Naive thymus-derived CD4-positive, alpha-beta T cell (primary cell): ENCODE measurements at regions not wholly inside any gene's neighbourhood (a gene's known extent, or its start where the extent isn't known, plus 50 kb on each side); places are given as distances from the start of the nearest gene placed in this dataset.
"Not testable (repeated sequence)": the region's sequence is repeated elsewhere in the genome, so short reads cannot be mapped to it uniquely, and the experiment has no call there.

ENCODE experiments used
- ATAC-seq: fragments of 150-1000 bp; cut with Tn5 transposase; 2 replicates; pipeline ENCODE4 v1.10.0; 2021; ENCODE audit warnings: mild to moderate bottlenecking, moderate library complexity
- CTCF ChIA-PET: fragments of 350-600 bp; sonication (Branson Sonifier 250); formaldehyde crosslinking; loops from one replicate; lab custom pipeline; 2021; ENCODE audit warnings: antibody characterized with exemption; lab: Charles Lee
- POLR2A ChIA-PET: fragments of 350-600 bp; sonication (Branson Sonifier 250); formaldehyde crosslinking; loops from one replicate; lab custom pipeline; 2021; ENCODE audit warnings: antibody characterized with exemption, inconsistent platforms; lab: Charles Lee
- DNase-seq, 9 donors: peaks; one replicate each; pipeline versions ENCODE4 v3.0.0 to v3.0.0-alpha.2; 2020 to 2022; ENCODE audit warnings: mixed read lengths in 1 of 9
- H3K27ac ChIP-seq: one replicate; pipeline ENCODE4 v1.7.0; 2013; ENCODE audit warnings: mild to moderate bottlenecking, low read depth, low read length, moderate library complexity
- H3K27me3 ChIP-seq, 2 donors: one replicate each; pipeline ENCODE4 v1.7.0; 2013; ENCODE audit warnings: low read length in 2 of 2, mild to moderate bottlenecking in 2 of 2, moderate library complexity in 2 of 2; ENCODE audit not compliant: control insufficient read depth in 2 of 2, insufficient read depth in 2 of 2
- H3K36me3 ChIP-seq, 3 experiments: 1 replicate in 2 of 3; 2 replicates in 1 of 3; pipeline ENCODE4 v1.7.0; 2013; ENCODE audit warnings: low read length in 3 of 3, mild to moderate bottlenecking in 3 of 3, moderate library complexity in 1 of 3; ENCODE audit not compliant: insufficient read depth in 3 of 3, control insufficient read depth in 2 of 3
- H3K4me1 ChIP-seq, 2 donors: one replicate each; pipeline ENCODE4 v1.7.0; 2013; ENCODE audit warnings: low read length in 2 of 2, mild to moderate bottlenecking in 2 of 2, moderate library complexity in 1 of 2; ENCODE audit not compliant: control insufficient read depth in 2 of 2, insufficient read depth in 2 of 2
- H3K4me3 ChIP-seq: 2 replicates; pipeline ENCODE4 v1.7.0; 2013; ENCODE audit warnings: mild to moderate bottlenecking, low read length
- H3K9me3 ChIP-seq, 3 experiments: 1 replicate in 2 of 3; 2 replicates in 1 of 3; pipeline ENCODE4 v1.7.0; 2013; ENCODE audit warnings: low read length in 3 of 3; ENCODE audit not compliant: control insufficient read depth in 2 of 3
- H3K27ac Mint-ChIP-seq, 9 donors: one replicate each; pipeline ENCODE4 v1.8.0; 2020 to 2022; ENCODE audit warnings: mixed read lengths in 9 of 9, mild to moderate bottlenecking in 8 of 9, moderate library complexity in 5 of 9, inconsistent platforms in 2 of 9
- H3K27me3 Mint-ChIP-seq, 5 donors: one replicate each; pipeline ENCODE4 v1.8.0; 2021 to 2022; ENCODE audit warnings: mixed read lengths in 5 of 5, mild to moderate bottlenecking in 1 of 5
- H3K36me3 Mint-ChIP-seq, 5 donors: one replicate each; pipeline ENCODE4 v1.8.0; 2020 to 2022; ENCODE audit warnings: mixed read lengths in 5 of 5, mild to moderate bottlenecking in 3 of 5, inconsistent platforms in 1 of 5
- H3K4me1 Mint-ChIP-seq, 7 donors: one replicate each; pipeline ENCODE4 v1.8.0; 2020 to 2022; ENCODE audit warnings: mixed read lengths in 7 of 7, mild to moderate bottlenecking in 3 of 7, inconsistent platforms in 1 of 7
- H3K4me3 Mint-ChIP-seq, 10 donors: one replicate each; pipeline ENCODE4 v1.8.0; 2020 to 2022; ENCODE audit warnings: mild to moderate bottlenecking in 10 of 10, mixed read lengths in 10 of 10, moderate library complexity in 6 of 10, inconsistent platforms in 2 of 10
- H3K9me3 Mint-ChIP-seq, 11 donors: one replicate each; pipeline ENCODE4 v1.8.0; 2020 to 2022; ENCODE audit warnings: mixed read lengths in 11 of 11, mild to moderate bottlenecking in 4 of 11, inconsistent platforms in 1 of 11, moderate library complexity in 1 of 11
- intact Hi-C, 2 donors: fragments of 100-400 bp; cut with micrococcal nuclease; formaldehyde crosslinking; loops; one replicate each; pipeline ENCODE4 v1.15.1; 2023

DNA sequence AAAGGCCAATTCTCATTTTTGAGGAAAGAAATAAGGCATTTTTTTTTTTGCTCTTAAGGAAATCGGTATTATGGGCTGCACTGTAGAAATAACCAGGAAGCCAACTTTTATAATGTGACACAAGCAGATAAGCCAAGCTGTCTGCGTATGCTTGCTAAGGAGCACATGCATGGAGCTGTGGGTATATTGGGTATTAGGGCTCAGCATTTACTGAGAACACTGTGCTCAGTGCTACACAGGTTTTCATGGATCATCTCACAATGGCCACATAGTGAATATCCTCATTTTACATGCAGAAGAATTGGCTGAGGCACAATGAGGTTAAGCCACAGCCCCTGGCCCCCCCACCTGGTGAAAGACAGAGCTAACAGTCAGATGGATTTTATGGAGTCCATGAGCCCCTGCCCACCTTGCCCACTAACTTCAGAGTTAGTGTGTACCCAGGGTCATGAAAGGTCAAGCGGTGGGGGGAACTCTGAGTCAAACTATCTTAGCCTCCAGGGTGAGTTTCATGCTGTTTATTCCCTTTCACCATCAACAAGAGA, 204.8 kb downstream of the SPATA31A6 start:
- CTCF ChIA-PET = no interaction called here

DNA sequence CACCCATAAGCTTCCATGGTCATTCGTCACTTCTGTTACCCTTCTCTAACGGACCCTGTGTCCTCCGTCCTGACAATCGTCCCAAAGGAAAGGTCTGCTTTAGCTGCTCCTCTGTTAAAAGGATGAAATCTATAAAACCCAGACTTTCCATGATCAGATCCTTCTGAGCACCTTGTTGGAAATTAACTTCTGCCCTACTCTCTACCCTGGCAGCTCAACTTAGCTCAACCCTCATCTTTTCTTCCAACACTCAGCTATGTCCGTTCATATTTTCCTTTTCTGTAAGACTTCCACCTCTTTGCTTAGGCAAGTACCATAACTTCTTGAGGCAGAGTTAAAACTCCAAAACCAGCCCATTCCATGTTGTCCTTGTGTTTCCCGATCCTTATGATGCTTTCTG, 205.4 kb downstream of the SPATA31A6 start:
- POLR2A ChIA-PET = no interaction called here
- Histone ChIP-seq H3K4me3 (no peak overlapping the region), H3K36me3 (no peaks in the 10 kb centered on the region), H3K9me3 (no peaks in the 10 kb centered on the region), H3K4me1 (no peaks in the 10 kb centered on the region), H3K27me3 (no peaks in the 10 kb centered on the region), H3K27ac (no peak overlapping the region)
- Mint-ChIP-seq H3K9me3 (peaks cover 0 to 4% (median 0%) of the 10 kb centered on the region in 11 donors), H3K36me3 (no peaks in the 10 kb centered on the region), H3K4me1 (no peaks in the 10 kb centered on the region), H3K27me3 (no peaks in the 10 kb centered on the region), H3K4me3 (no peak overlapping the region), H3K27ac (no peak overlapping the region)
- intact Hi-C loops = no loop called here
- CTCF ChIA-PET = no interaction called here
- DNase-seq (no peak), ATAC-seq (peak; percentile 9)

More for the DNA sequence above, 204.8 kb downstream of the SPATA31A6 start:
- H3K36me3 ChIP-seq = no peaks in the 10 kb centered on the region
- H3K36me3 Mint-ChIP-seq = no peaks in the 10 kb centered on the region
- H3K27me3 ChIP-seq = no peaks in the 10 kb centered on the region
- H3K9me3 Mint-ChIP-seq = peaks cover 0 to 4% (median 0%) of the 10 kb centered on the region in 11 donors
- intact Hi-C loops = no loop called here
- no peak overlapping the region for H3K4me3 Mint-ChIP-seq
- POLR2A ChIA-PET = no interaction called here
- no peak overlapping the region for H3K4me3 ChIP-seq
- no peaks in the 10 kb centered on the region for H3K27me3 Mint-ChIP-seq
- H3K9me3 ChIP-seq = no peaks in the 10 kb centered on the region
- DNase-seq = no peak
- no peak overlapping the region for H3K27ac Mint-ChIP-seq
- no peaks in the 10 kb centered on the region for H3K4me1 Mint-ChIP-seq
- H3K4me1 ChIP-seq = no peaks in the 10 kb centered on the region
- ATAC-seq = peak; percentile 24
- no peak overlapping the region for H3K27ac ChIP-seq

DNA sequence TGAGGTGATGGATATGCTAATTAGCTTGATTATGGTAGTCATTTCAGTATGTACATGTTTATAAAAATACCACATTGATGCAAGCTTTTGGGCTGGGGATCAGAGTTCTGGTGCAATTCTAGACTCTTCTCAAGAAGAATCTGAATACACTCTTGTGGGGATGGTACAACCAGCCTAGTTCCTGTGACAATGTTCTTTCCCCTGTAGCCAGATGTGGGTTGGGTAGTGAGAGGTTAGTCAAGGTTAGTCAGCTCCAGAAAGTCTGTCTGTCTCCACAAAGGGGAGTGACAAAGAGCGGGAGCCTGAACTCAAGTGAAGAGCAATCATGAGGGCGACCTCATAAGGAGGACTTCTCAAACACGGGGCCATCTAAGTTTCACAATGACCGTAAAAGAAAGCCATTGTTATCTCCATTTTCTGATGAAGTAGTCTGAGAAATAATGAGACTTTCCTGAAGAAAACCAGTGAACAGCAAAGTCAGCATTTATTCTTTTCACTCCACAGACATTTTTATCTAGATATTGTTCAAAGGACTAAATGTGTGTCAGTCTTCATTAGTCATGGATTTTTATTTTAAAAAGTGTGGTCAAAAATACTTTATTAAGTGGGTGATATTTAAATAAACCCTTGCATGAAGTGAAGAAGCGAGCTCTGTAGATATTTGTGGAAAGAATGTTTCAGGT, 209.5 kb downstream of the SPATA31A6 start:
- POLR2A ChIA-PET, H3K27me3 ChIP-seq, H3K36me3 ChIP-seq, H3K27ac ChIP-seq, H3K27ac Mint-ChIP-seq, CTCF ChIA-PET, DNase-seq, H3K9me3 ChIP-seq, H3K4me1 ChIP-seq, H3K4me3 Mint-ChIP-seq, H3K4me1 Mint-ChIP-seq, H3K36me3 Mint-ChIP-seq, ATAC-seq, H3K4me3 ChIP-seq, intact Hi-C loops, H3K9me3 Mint-ChIP-seq, H3K27me3 Mint-ChIP-seq: not testable (repeated sequence)

DNA sequence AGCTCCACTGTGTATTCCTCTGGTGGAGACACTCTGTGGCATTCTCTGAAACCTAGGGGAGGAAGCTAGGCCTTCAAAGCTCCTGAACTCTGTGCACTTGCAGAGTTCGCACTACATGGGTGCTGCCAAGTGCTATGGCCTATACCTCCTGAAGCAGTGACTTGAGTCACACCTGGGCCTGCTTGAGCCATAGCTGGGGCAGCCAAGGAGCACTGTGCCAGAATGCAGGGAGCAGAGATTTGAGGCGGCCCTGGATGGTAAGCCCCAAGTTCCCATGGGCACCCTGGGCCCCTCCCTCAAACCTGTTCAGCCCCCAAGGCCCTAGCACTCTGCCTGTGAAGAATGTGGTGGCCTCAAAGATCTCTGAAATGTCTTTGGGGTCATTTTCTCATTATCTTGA, 212.9 kb downstream of the SPATA31A6 start:
- Mint-ChIP-seq H3K27me3 (no peaks in the 10 kb centered on the region), H3K4me3 (no peak overlapping the region), H3K36me3 (no peaks in the 10 kb centered on the region), H3K9me3 (no peaks in the 10 kb centered on the region), H3K4me1 (no peaks in the 10 kb centered on the region), H3K27ac (no peak overlapping the region)
- no peak for ATAC-seq
- Histone ChIP-seq H3K27ac (no peak overlapping the region), H3K27me3 (no peaks in the 10 kb centered on the region), H3K9me3 (no peaks in the 10 kb centered on the region), H3K4me3 (no peak overlapping the region), H3K4me1 (no peaks in the 10 kb centered on the region), H3K36me3 (no peaks in the 10 kb centered on the region)
- intact Hi-C loops = no loop called here
- ChIA-PET CTCF (no interaction called here), POLR2A (no interaction called here)
- DNase-seq = no peak

GRCh38 chr9:42397336-42397735, 213.9 kb downstream of the SPATA31A6 start:
- H3K4me3 ChIP-seq, H3K27ac Mint-ChIP-seq, intact Hi-C loops, POLR2A ChIA-PET, H3K4me1 Mint-ChIP-seq, CTCF ChIA-PET, H3K36me3 ChIP-seq, H3K27me3 Mint-ChIP-seq, H3K36me3 Mint-ChIP-seq, DNase-seq, H3K9me3 Mint-ChIP-seq, ATAC-seq, H3K27ac ChIP-seq, H3K4me3 Mint-ChIP-seq, H3K9me3 ChIP-seq, H3K27me3 ChIP-seq, H3K4me1 ChIP-seq: not testable (repeated sequence)

- POLR2A ChIA-PET, H3K4me3 Mint-ChIP-seq, intact Hi-C loops, H3K27me3 Mint-ChIP-seq, H3K27ac ChIP-seq, H3K36me3 Mint-ChIP-seq, CTCF ChIA-PET, H3K4me1 Mint-ChIP-seq, H3K9me3 ChIP-seq, H3K27ac Mint-ChIP-seq, H3K4me1 ChIP-seq, ATAC-seq, H3K27me3 ChIP-seq, DNase-seq, H3K9me3 Mint-ChIP-seq, H3K4me3 ChIP-seq, H3K36me3 ChIP-seq: not testable (repeated sequence)
These were observed 219.5 kb downstream of the SPATA31A6 start for GRCh38 chr9:42402919-42403318.

GRCh38 chr9:42409581-42409980, 226.1 kb downstream of the SPATA31A6 start:
- H3K4me3 ChIP-seq, H3K36me3 ChIP-seq, H3K4me1 ChIP-seq, intact Hi-C loops, H3K36me3 Mint-ChIP-seq, CTCF ChIA-PET, H3K27ac ChIP-seq, ATAC-seq, H3K9me3 Mint-ChIP-seq, H3K9me3 ChIP-seq, H3K4me1 Mint-ChIP-seq, DNase-seq, H3K27me3 ChIP-seq, POLR2A ChIA-PET, H3K27ac Mint-ChIP-seq, H3K4me3 Mint-ChIP-seq, H3K27me3 Mint-ChIP-seq: not testable (repeated sequence)
